ENCODE measurements at regions not wholly inside any gene's neighbourhood (a gene's known extent, or its start where the extent isn't known, plus 50 kb on each side); places are given as distances from the start of the nearest gene placed in this dataset.
"Not testable (repeated sequence)": the region's sequence is repeated elsewhere in the genome, so short reads cannot be mapped to it uniquely, and the experiment has no call there.

DNA sequence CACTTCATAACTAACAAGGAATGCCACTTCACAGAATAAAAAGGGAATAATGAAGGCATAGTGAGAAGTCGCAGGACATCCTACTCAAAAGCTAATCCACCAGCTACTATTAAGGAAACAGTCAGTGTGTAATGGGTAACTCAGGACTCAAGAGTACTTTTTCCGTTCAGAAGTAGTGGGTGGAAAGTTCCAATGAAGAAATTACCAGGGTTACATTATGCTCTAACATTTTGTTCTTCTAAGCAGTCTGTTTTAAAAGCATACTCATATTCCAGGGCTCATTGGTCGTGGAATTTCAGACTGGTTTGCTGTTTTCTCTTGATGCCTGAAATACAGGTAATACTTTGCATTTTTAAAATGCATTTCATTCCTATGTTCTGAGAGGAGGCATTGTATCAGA is 222.4 kb upstream of the IRS2 start:
- no peak for DNase-seq (ENCODE audit: low read depth in 2 of 2)

GRCh38 chr13:110006304-110006703 is 219.9 kb upstream of the IRS2 start:
- no peak for DNase-seq (ENCODE audit: low read depth in 2 of 2)

- no peak for DNase-seq (ENCODE audit: low read depth in 2 of 2)
Measured at GRCh38 chr13:110005563-110005962, 219.2 kb upstream of the IRS2 start.

- DNase-seq (ENCODE audit: low read depth in 2 of 2), result no peak
Measured at GRCh38 chr13:110004814-110005213, 218.4 kb upstream of the IRS2 start.

- no peak for DNase-seq (ENCODE audit: low read depth in 2 of 2)
Measured at GRCh38 chr13:110001670-110002275, 215.4 kb upstream of the IRS2 start.

DNA sequence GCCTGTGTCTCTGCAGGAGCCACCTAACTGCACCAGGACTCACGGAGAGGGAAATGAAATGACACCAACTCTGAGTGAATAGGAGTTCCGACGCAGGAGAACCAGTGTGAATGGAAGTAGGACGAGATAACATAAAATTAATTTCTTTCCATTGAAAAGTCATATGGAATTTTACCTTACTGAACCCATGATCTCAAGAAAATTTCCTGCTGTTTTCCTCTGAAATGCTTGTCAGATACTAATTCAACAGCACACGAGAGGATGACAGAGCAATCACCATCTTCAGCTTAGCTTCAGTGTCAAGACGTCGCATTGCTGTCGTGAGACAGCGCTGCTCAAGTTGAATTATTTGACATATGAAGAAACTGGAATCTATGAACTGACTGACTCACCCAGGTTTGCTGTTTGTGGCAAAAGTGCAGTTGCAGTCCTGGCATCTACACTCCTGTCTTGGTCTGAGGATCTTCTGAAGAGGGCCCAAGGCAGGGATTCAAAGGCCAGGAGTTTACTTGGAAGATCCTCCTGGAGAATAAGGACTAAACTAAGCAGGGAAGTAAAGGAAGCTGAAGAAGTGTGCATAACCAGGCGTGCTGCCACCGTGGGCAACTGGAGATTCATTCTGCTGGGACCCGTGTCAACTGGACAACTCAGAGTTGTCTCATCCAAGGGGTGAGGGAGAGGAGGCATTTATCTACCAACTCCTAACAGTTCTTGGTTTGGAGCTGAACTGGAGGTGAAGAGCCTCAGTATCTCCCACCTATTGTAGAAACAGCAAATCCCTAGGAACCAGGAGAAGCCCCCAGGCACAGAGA is 214.4 kb upstream of the IRS2 start:
- no peak for DNase-seq (ENCODE audit: low read depth in 2 of 2)

- no peak for DNase-seq (ENCODE audit: low read depth in 2 of 2)
Measured at GRCh38 chr13:109999659-110000533, 213.5 kb upstream of the IRS2 start.

DNA sequence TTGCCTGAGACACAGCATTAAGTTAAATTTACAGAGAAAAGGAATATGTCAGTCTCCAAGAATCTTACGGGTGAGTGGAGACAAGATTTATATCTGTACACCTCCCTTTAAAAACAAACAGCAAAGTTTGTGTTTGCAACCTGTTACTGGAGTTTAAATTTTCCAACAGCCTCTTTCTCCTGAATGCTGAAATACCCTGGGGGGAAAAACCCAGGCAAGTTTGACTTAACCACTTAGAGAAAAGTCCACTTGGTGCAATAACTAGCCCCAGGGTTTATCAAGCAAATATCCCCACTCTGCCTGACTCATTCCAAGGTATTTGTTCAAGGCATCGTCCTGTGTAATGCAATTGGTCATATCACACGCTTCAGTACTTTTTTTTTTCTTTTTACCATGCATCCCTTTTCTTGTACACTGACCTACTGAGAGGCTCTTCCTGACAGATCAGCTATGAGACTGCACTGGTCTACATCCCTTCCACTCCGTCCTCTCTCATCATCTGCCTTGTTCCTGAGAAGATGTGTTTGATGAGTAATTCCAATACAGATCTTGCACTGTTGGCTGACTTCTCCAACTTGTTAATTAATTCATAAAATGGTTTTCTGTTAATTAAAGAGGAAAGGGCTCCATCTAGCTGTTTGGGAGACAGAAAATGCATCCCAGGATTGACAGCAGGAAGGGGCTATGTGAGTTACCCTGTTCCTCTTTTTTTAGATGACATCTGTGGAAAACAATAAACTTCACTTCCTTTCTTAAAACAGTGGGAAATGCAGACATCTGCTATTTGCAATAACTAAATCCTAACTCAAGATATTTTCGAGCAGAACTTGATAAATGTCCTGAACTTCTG is 212.5 kb upstream of the IRS2 start:
- DNase-seq (ENCODE audit: low read depth in 2 of 2), result no peak

- no peak for DNase-seq (ENCODE audit: low read depth in 2 of 2)
Measured at GRCh38 chr13:109998037-109998436, 211.7 kb upstream of the IRS2 start.

DNA sequence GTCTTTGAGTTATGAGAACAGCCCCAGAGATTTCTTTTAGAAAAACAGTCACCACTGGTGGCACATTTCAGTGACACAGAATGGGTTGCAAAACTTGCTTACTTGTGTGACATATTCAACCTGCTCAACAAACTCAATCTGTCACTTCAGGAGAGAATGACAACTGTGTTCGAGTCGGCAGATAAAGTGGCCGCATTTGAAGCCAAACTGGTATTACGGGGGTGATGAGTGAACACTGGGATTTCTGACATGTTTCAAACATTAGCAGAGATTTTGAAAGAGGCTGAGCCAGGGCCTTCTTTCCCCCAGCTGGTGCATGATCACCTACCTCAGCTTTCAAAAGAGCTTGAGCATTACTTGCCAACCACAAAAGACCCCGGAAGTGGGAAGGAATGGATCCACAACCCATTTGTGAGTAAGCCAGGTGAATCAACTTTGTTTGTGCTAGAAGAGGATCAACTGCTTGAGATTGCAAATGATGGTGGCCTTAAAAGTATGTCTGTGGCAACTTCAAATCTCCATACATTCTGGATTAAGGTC is 210.7 kb upstream of the IRS2 start:
- DNase-seq (ENCODE audit: low read depth in 2 of 2), result not testable (repeated sequence)

DNA sequence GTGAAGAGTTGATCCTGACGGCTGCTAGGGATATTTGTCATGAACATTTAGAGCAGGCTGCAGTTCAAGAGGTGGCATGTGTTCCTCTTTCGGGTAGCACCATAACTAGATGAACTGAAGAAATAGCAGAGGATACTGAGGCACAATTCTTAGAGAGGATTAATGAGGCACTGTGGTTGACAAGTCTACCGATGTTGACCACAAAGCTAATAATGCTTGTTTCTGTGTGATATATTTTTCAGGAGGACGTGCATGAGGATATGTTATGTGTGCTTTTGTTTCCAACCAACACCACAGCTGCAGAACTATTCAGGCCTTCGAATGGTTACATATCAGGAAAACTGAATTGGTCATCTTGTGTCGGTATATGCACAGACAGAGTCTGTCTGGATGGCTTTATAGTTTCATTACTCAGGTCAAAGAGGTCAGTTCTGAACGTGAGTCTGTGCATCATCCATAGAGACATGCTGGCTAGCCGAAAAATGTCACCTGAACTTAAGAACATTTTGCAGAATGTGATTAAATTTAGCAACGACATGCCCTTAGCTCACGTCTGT is 210.1 kb upstream of the IRS2 start:
- no peak for DNase-seq (ENCODE audit: low read depth in 2 of 2)

GRCh38 chr13:109995578-109995977 is 209.2 kb upstream of the IRS2 start:
- DNase-seq (ENCODE audit: low read depth in 2 of 2), result no peak

DNA sequence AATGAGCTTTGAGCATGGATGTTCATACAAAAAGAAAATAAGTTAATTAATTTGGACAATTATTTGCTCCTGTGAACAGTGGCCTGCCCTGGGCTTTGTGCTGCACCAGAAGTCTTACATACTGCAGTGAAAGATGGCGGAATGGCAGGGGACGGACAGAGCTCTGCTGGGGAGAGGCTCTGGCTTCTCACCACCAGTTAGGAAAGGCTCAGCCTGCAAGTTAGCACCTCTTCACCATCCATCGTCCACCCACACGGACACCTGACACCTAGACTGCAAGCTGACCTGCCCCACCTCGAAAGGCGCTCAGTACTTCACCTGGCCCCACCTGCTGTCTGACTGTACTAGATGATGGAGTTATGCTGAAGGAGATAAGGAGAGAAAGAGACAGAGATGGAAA is 203.9 kb upstream of the IRS2 start:
- no peak for DNase-seq (ENCODE audit: low read depth in 2 of 2)

DNA sequence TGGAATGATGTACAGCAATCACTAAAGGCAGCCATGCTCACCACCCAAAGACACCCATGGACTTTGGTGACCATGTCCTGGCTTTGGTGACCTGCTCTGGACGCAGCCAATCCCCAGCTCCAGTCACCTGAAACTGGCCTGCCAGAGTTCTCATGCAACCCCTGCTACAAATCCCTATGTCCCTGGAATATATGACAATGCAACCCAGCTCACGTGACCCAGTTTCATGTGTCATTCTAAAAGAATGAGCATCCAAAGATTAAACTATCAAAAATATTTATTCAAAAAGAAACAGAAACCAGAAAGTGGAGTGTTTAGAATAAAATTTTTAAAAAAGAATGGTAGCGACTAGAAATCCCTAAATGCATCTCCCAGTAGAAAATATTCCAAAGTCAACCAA is 203.3 kb upstream of the IRS2 start:
- no peak for DNase-seq (ENCODE audit: low read depth in 2 of 2)

GRCh38 chr13:109989155-109989554 is 202.8 kb upstream of the IRS2 start:
- DNase-seq (ENCODE audit: low read depth in 2 of 2), result no peak

- DNase-seq (ENCODE audit: low read depth in 2 of 2), result no peak
Measured at GRCh38 chr13:109986851-109987250, 200.5 kb upstream of the IRS2 start.

DNA sequence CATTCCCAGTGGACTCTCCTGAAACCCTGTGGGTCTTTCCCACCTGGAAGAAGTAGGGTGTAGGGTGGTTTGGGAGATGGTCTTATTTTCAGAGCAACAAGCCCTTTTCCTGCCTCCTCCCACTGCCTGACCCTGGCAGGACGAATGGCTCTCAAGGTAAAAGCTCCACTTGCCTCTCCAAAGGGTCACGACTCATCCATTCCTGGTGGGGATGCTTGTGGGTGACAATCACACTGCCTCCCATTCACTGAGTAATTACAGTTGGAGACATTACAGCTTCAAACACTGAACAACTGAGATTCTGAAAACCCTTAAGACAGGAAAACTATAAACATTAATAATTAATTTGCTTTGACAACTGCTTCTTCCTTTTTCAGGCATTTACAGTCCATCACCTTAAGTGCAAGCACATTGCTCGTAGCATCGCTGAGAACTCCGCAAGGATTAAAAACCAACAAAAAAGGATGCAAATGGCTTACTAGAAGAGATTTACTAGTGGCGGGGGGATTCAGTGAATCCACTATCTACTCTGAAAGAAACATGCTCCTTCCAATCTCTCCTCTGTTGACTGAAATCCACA is 199.6 kb upstream of the IRS2 start:
- no peak for DNase-seq (ENCODE audit: low read depth in 2 of 2)

DNA sequence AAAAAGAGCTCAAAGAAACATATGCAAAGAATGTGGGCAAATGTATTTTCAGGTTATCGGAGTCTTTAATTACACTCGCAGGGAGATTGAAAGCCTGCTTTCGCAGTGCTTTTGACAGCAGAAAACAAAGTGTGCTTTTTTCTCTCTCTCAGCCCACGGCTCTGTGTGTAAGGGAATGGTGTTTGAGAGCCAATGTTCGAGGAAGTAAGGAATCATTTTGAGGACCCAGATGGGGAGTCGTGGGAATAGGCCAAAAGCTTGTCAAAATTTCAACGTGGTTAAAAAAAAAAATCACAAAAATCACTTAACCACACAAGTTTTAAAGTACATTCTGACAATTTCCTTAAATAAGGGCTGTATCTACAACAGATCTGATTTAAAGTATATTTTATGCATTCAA is 197.1 kb upstream of the IRS2 start:
- no peak for DNase-seq (ENCODE audit: low read depth in 2 of 2)

DNA sequence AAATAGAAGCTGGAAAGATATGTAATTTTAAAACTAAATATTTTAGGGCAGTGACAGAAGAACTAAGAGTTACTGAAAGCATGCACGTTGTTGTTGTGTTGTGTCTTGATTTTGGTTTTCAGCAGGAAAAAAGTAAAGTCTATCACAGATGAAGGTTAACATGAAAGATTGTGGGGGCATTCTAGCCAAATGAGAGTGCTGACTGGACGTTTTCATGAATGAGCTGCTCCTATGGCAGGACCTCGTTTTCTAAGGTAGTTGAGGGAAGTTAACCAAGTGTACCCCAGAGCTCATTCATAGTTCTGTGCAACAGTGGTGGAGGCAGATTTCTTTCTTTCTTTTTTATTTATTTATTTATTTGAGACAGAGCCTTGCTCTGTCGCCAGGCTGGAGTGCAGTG is 194.6 kb upstream of the IRS2 start:
- no peak for DNase-seq (ENCODE audit: low read depth in 2 of 2)

DNA sequence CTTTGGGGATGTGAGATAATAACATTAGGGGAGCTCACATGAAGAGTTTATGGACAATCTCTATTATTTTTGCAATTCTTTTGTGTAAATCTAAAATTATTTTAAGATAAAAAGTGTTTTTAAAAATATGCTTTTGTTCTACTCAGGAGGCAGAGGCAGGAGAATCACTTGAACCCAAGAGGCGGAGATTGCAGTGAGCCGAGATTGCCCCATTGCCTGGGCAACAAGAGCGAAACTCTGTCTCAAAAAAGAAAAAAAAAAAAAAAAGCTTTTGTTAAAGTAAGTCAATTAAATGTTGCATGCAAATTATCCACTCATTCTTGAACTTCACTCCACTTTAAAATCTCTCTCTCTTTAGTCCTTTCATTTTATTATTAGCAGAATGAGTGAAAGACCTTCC is 193.3 kb upstream of the IRS2 start:
- not testable (repeated sequence) for DNase-seq (ENCODE audit: low read depth in 2 of 2)

DNA sequence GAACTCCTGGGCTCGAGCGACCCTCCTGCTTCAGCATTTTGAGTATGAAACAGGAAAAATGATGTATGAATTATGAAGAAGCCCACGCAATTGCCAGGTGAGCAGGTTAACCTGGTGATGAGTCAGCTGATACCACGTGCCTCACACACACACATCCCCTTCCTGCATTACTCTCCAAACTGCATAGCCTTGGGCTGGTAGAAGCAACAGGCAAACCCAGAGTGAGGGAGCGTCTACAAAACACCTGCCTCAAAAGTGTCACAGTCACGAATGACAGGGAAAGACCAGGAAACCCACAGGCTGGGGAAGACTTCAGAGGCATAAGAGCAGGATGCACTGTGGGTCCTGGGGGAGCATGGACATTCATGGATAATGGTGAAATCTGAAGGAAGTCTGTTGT is 192.8 kb upstream of the IRS2 start:
- DNase-seq (ENCODE audit: low read depth in 2 of 2), result no peak

Data from activated CD4-positive, alpha-beta T cell treated with anti-CD3 and anti-CD28 coated beads for 24 hours (primary cell).